ENCODE measurements at regions not wholly inside any gene's neighbourhood (a gene's known extent, or its start where the extent isn't known, plus 50 kb on each side); places are given as distances from the start of the nearest gene placed in this dataset.

- ATAC-seq (no peak), DNase-seq (ENCODE audit: low read depth, low spot score) (no peak), FAIRE-seq (no peak)
- no peaks in the 10 kb centered on the region for H3K4me1 ChIP-seq (ENCODE audit: control insufficient read depth, insufficient read depth, low read length)
- WGBS (ENCODE audit: insufficient coverage, insufficient replicate concordance, low lambda C conversion rate, missing lambda C conversion rate), result 14% methylated on average over 1 of the region's 3 CpGs
- POLR2A ChIA-PET, result no interaction called here
- H3K27ac ChIP-seq (ENCODE audit: control insufficient read depth, insufficient read depth), result no peak overlapping the region
- intact Hi-C loops (cut with micrococcal nuclease; ENCODE audit: unreplicated experiment) (no loop called here), in situ Hi-C loops (cut with MboI) (no loop called here)
- H3K27me3 ChIP-seq (replicated peaks in 1 of 2; ENCODE audit: control insufficient read depth in 2 of 2, insufficient read depth in 2 of 2, low read length in 1 of 2), result no peaks in the 10 kb centered on the region
- H3K9ac ChIP-seq (ENCODE audit: control insufficient read depth, insufficient read depth, low read length), result no peak overlapping the region
- no peak overlapping the region for H2AFZ ChIP-seq (ENCODE audit: control insufficient read depth, low read depth, low read length)
- no peaks in the 10 kb centered on the region for H4K20me1 ChIP-seq (ENCODE audit: control insufficient read depth, insufficient read depth)
- H3K4me3 ChIP-seq, result no peak overlapping the region
- no peaks in the 10 kb centered on the region; the same call in 2 of the 3 replicates for H3K9me3 ChIP-seq (replicated peaks; ENCODE audit: control insufficient read depth, insufficient read depth, low read length)
- BruUV-seq (replicated peaks), result no TSS peak
- H3K4me2 ChIP-seq (ENCODE audit: control insufficient read depth, insufficient read depth), result no peak overlapping the region
- no peaks in the 10 kb centered on the region for H3K36me3 ChIP-seq (ENCODE audit: control insufficient read depth in 2 of 2, insufficient read depth in 2 of 2, low read length in 1 of 2)
- TF ChIP-seq ZNF274 (IDR thresholded peaks at IDR 0.05; ENCODE audit: insufficient read depth, insufficient read length) (no peak), SUPT20H (IDR thresholded peaks at IDR 0.05; ENCODE audit: borderline replicate concordance, control insufficient read depth, low read depth, low read length) (no peak), MAX (IDR thresholded peaks at IDR 0.05; ENCODE audit: low read depth, low read length) (no peak), EGR1 (IDR thresholded peaks at IDR 0.05; ENCODE audit: borderline replicate concordance in 1 of 2, low read depth in 2 of 2, low read length in 2 of 2) (no peak), GABPA (IDR thresholded peaks at IDR 0.05; ENCODE audit: low read depth) (no peak), RB1 (IDR thresholded peaks at IDR 0.05; ENCODE audit: borderline replicate concordance) (no peak), CBFB (IDR thresholded peaks at IDR 0.05; ENCODE audit: low read depth) (no peak), GATAD2B (conservative IDR thresholded peaks at IDR 0.05; ENCODE audit: low read depth) (no peak), E2F4 (IDR thresholded peaks at IDR 0.05; ENCODE audit: low read depth, low read length) (no peak), ETV6 (conservative IDR thresholded peaks at IDR 0.05 in 1 of 2, IDR thresholded peaks at IDR 0.05 in 1 of 2; ENCODE audit: borderline replicate concordance in 1 of 2, low read depth in 1 of 2) (no peak), SREBF1 (IDR thresholded peaks at IDR 0.05; ENCODE audit: low read length) (no peak), KAT2A (conservative IDR thresholded peaks at IDR 0.05; ENCODE audit: control insufficient read depth, low read depth, low read length) (no peak), HDAC2 (IDR thresholded peaks at IDR 0.05) (no peak), MYB (IDR thresholded peaks at IDR 0.05; ENCODE audit: borderline replicate concordance, low read depth, low read length) (no peak), MLLT1 (IDR thresholded peaks at IDR 0.05) (no peak), ZNF384 (IDR thresholded peaks at IDR 0.05; ENCODE audit: borderline replicate concordance, low read depth, low read length) (no peak), RAD21 (IDR thresholded peaks at IDR 0.05; ENCODE audit: insufficient read depth, low read depth, low read length) (no peak)
- CTCF ChIA-PET, result interaction anchor here (0.7 kb wide), 1 partner anchor 53 kb away, joined by 3 read pairs; no protein-coding TSS in a partner anchor
- no peaks in the 10 kb centered on the region for H3K79me2 ChIP-seq (ENCODE audit: control insufficient read depth, insufficient read depth, low read length)
- SMC1A ChIA-PET (ENCODE audit: uncharacterized antibody, unreplicated experiment), result no interaction called here
- RAD21 ChIA-PET (ENCODE audit: unreplicated experiment), result interaction anchor here (0.7 kb wide), 1 partner anchor 458 kb away, joined by 3 read pairs; no protein-coding TSS in a partner anchor
These were observed 950.7 kb upstream of the FAM98A start for GRCh38 chr2:34549710-34550345.

All from GM12878 (cell line).